GM23338 (cell line): ENCODE measurements at regions not wholly inside any gene's neighbourhood (a gene's known extent, or its start where the extent isn't known, plus 50 kb on each side); places are given as distances from the start of the nearest gene placed in this dataset.

Experiments used
- ATAC-seq: fragments of 200-7000 bp; cut with Tn5 transposase; 3 replicates; pipeline ENCODE4 v1.9.1; 2020
- DNase-seq: peaks from one replicate; pipeline ENCODE4 v3.0.0-alpha.2; 2015; ENCODE audit warnings: low spot score
- H2AFZ ChIP-seq: fragments of 200-600 bp; sonication (generic); 2 replicates; pipeline ENCODE4 v1.8.0; 2016; ENCODE audit warnings: antibody characterized with exemption, mild to moderate bottlenecking, moderate library complexity
- H3F3A ChIP-seq: fragments of 200-600 bp; sonication (generic); replicated peaks from 2 replicates; pipeline ENCODE4 v1.8.0; 2017; ENCODE audit warnings: antibody characterized with exemption, mixed run types, low read depth
- H3K27ac ChIP-seq: fragments of 200-600 bp; sonication (generic); 2 replicates; pipeline ENCODE4 v1.6.1; 2016; ENCODE audit warnings: low read depth
- H3K27me3 ChIP-seq: fragments of 200-600 bp; sonication (generic); 2 replicates; pipeline ENCODE4 v1.8.0; 2016; ENCODE audit warnings: mild to moderate bottlenecking, mixed run types, moderate library complexity; ENCODE audit not compliant: insufficient read depth
- H3K36me3 ChIP-seq: fragments of 200-600 bp; sonication (generic); 2 replicates; pipeline ENCODE4 v1.8.0; 2016; ENCODE audit warnings: mild to moderate bottlenecking; ENCODE audit not compliant: insufficient read depth
- H3K4me1 ChIP-seq: fragments of 200-600 bp; sonication (generic); 2 replicates; pipeline ENCODE4 v1.8.0; 2016; ENCODE audit warnings: mild to moderate bottlenecking, moderate library complexity; ENCODE audit not compliant: insufficient read depth
- H3K4me2 ChIP-seq: fragments of 200-600 bp; sonication (generic); 2 replicates; pipeline ENCODE4 v1.7.1; 2017; ENCODE audit warnings: mixed run types
- H3K4me3 ChIP-seq: fragments of 200-600 bp; sonication (generic); 2 replicates; pipeline ENCODE4 v1.6.1; 2016; ENCODE audit warnings: mixed run types
- H3K79me2 ChIP-seq: fragments of 200-600 bp; sonication (generic); replicated peaks from 2 replicates; pipeline ENCODE4 v1.8.0; 2017; ENCODE audit warnings: mild to moderate bottlenecking; ENCODE audit not compliant: insufficient read depth
- H3K9me2 ChIP-seq: fragments of 200-600 bp; sonication (generic); 2 replicates; pipeline ENCODE4 v1.8.0; 2017; ENCODE audit not compliant: insufficient read depth
- H4K20me1 ChIP-seq: fragments of 200-600 bp; sonication (generic); replicated peaks from 2 replicates; pipeline ENCODE4 v1.8.0; 2017; ENCODE audit warnings: mild to moderate bottlenecking; ENCODE audit not compliant: insufficient read depth
- H3K27ac Mint-ChIP-seq: 2 replicates; pipeline ENCODE4 v1.8.0; 2020; ENCODE audit warnings: inconsistent platforms, mild to moderate bottlenecking, moderate library complexity, mixed read lengths
- H3K27me3 Mint-ChIP-seq: 3 replicates; pipeline ENCODE4 v1.8.0; 2022; ENCODE audit warnings: low read depth, mild to moderate bottlenecking, moderate library complexity, mixed read lengths, inconsistent platforms; ENCODE audit not compliant: insufficient read depth, poor library complexity
- H3K36me3 Mint-ChIP-seq: 3 replicates; pipeline ENCODE4 v1.8.0; 2021; ENCODE audit warnings: low read depth, mild to moderate bottlenecking, inconsistent platforms, moderate library complexity, mixed read lengths
- H3K4me1 Mint-ChIP-seq: 3 replicates; pipeline ENCODE4 v1.8.0; 2020; ENCODE audit warnings: mild to moderate bottlenecking, inconsistent platforms, mixed read lengths
- H3K4me3 Mint-ChIP-seq: 3 replicates; pipeline ENCODE4 v1.8.0; 2021; ENCODE audit warnings: moderate library complexity, mild to moderate bottlenecking, inconsistent platforms, mixed read lengths
- H3K9me3 Mint-ChIP-seq: 3 replicates; pipeline ENCODE4 v1.8.0; 2020; ENCODE audit warnings: moderate library complexity, mild to moderate bottlenecking, inconsistent platforms, mixed read lengths
- CREB1 ChIP-seq: fragments of 250-450 bp; sonication (Bioruptor Pico); IDR thresholded peaks from 2 replicates; pipeline ENCODE4 v1.5.0; 2020; ENCODE audit warnings: low read depth, mild to moderate bottlenecking, moderate library complexity
- EZH2phosphoT487 ChIP-seq: fragments of 200-600 bp; sonication (generic); IDR thresholded peaks from one replicate; pipeline ENCODE4 v1.8.1; 2018; ENCODE audit warnings: antibody characterized with exemption; ENCODE audit not compliant: unreplicated experiment
- JUNB ChIP-seq: IDR thresholded peaks from one replicate; pipeline ENCODE4 v1.6.1; 2016; ENCODE audit warnings: antibody characterized with exemption; ENCODE audit not compliant: unreplicated experiment
- NANOG ChIP-seq: IDR thresholded peaks from 2 replicates; pipeline ENCODE4 v1.6.1; 2016; ENCODE audit warnings: antibody characterized with exemption, borderline replicate concordance
- POLR2AphosphoS5 ChIP-seq: IDR thresholded peaks from 2 replicates; pipeline ENCODE4 v1.6.1; 2016; ENCODE audit warnings: antibody characterized with exemption, low read depth
- REST ChIP-seq: IDR thresholded peaks from one replicate; pipeline ENCODE4 v1.6.1; 2018; ENCODE audit warnings: antibody characterized with exemption; ENCODE audit not compliant: unreplicated experiment
- STAT1 ChIP-seq: IDR thresholded peaks from one replicate; pipeline ENCODE4 v1.6.1; 2016; ENCODE audit warnings: antibody characterized with exemption; ENCODE audit not compliant: unreplicated experiment
- ZNF114 ChIP-seq: fragments of 250-450 bp; sonication (Bioruptor Pico); IDR thresholded peaks from 2 replicates; pipeline ENCODE4 v1.5.0; 2020; ENCODE audit warnings: mild to moderate bottlenecking, moderate library complexity
- ZNF331 ChIP-seq: fragments of 250-450 bp; sonication (Bioruptor Pico); IDR thresholded peaks from 2 replicates; pipeline ENCODE4 v1.5.0; 2020; ENCODE audit warnings: low read depth, mild to moderate bottlenecking, moderate library complexity
- ZNF462 ChIP-seq: fragments of 250-450 bp; sonication (Bioruptor Pico); IDR thresholded peaks from 2 replicates; pipeline ENCODE4 v1.5.0; 2020; ENCODE audit warnings: mild to moderate bottlenecking, moderate library complexity
- TF ChIP-seq, protein P1 (sequence below): IDR thresholded peaks from 2 replicates; pipeline ENCODE4 v1.6.1; 2016; ENCODE audit warnings: antibody characterized with exemption

DNA sequence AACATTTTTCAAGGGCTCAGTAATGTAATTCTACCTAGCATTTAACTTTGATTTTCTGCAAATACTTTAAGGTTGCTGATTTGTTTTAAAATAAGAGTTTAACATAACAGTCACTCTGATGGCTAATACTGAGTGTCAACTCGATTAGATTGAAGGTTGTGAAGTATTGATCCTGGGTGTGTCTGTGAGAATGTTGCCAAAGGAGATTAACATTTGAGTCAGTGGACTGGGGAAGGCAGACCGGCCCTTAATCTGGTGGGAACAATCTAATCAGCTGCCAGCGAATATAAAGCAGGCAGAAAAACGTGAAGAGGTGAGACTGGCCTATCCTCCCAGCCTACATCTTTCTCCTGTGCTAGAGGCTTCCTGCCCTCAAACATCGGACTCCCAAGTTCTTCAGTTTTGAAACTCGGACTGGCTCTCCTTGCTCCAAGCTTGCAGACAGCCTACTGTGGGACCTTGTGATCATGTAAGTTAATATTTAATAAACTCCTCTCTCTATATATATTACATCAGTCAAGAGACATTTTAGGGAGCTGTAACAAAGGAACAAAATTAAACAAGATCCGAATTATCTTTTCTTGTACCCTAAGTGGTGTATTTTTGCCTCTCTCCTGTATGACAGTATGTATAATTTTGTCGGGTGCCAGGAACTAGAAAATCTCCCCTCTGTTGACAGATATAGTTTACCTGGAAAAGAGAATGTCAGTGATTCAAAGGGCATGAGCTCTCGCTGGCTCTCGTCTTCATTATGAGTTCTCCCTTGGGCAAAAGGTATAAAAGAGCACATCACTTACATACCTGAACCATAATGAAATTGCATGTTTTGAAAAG is 576.1 kb downstream of the LRRC70 start:
- no peak overlapping the region for H2AFZ ChIP-seq
- Mint-ChIP-seq H3K4me3 (no peak overlapping the region), H3K36me3 (no peaks in the 10 kb centered on the region), H3K9me3 (peaks cover 3% of the 10 kb centered on the region; the same call in 1 of the 3 replicates), H3K4me1 (no peaks in the 10 kb centered on the region; the same call in 2 of the 3 replicates), H3K27ac (no peak overlapping the region), H3K27me3 (no peaks in the 10 kb centered on the region)
- H3K27me3 ChIP-seq = no peaks in the 10 kb centered on the region
- no peak overlapping the region for H3K4me2 ChIP-seq
- no peak overlapping the region for H3K27ac ChIP-seq
- H3F3A ChIP-seq = no peaks in the 10 kb centered on the region
- H3K79me2 ChIP-seq = no peaks in the 10 kb centered on the region
- no peak overlapping the region for H3K4me3 ChIP-seq
- no peaks in the 10 kb centered on the region for H4K20me1 ChIP-seq
- H3K9me2 ChIP-seq = peaks cover 9% of the 10 kb centered on the region
- no peaks in the 10 kb centered on the region for H3K36me3 ChIP-seq
- TF ChIP-seq NANOG = no peak
- no peak for TF ChIP-seq CREB1 (CRISPR knock-in tag)
- no peak for TF ChIP-seq REST
- no peak for TF ChIP-seq POLR2AphosphoS5
- ATAC-seq = no peak
- DNase-seq = no peak
- no peaks in the 10 kb centered on the region for H3K4me1 ChIP-seq

DNA sequence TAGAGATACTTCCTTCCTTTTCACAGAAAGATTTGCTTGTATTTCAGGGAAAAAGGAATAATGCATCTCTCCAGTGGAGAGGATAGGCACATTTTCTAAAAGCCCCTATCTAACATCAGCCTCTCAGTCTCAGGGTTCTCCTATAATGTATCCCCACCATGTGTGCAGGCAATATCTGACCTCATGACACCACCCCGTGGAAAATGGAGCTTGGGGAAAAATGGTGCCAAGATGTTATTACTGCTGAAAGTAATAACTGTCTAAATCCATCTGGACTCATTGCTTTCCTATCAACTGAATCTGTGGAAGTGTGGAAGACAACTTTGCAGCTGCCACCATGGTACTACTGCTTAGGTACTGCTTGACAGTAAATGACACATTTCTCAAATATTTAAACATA is 574.3 kb downstream of the LRRC70 start:
- H4K20me1 ChIP-seq = no peaks in the 10 kb centered on the region
- H2AFZ ChIP-seq = no peak overlapping the region
- ATAC-seq (no peak), DNase-seq (no peak)
- H3K79me2 ChIP-seq = no peaks in the 10 kb centered on the region
- Mint-ChIP-seq H3K4me3 (no peak overlapping the region), H3K36me3 (no peaks in the 10 kb centered on the region), H3K27ac (no peak overlapping the region), H3K9me3 (no peaks in the 10 kb centered on the region), H3K27me3 (no peaks in the 10 kb centered on the region), H3K4me1 (no peaks in the 10 kb centered on the region; the same call in 2 of the 3 replicates)
- H3K4me3 ChIP-seq = no peak overlapping the region
- no peaks in the 10 kb centered on the region for H3K27me3 ChIP-seq
- H3K4me2 ChIP-seq = no peak overlapping the region
- H3K4me1 ChIP-seq = no peaks in the 10 kb centered on the region
- peaks cover 14% of the 10 kb centered on the region; the same call in 1 of the 2 replicates for H3K9me2 ChIP-seq
- no peaks in the 10 kb centered on the region for H3F3A ChIP-seq
- no peak overlapping the region for H3K27ac ChIP-seq
- H3K36me3 ChIP-seq = no peaks in the 10 kb centered on the region
- TF ChIP-seq ZNF114 (CRISPR knock-in tag) = no peak
- no peak for TF ChIP-seq POLR2AphosphoS5
- TF ChIP-seq STAT1 = no peak
- no peak for TF ChIP-seq EZH2phosphoT487
- TF ChIP-seq, protein P1, sequence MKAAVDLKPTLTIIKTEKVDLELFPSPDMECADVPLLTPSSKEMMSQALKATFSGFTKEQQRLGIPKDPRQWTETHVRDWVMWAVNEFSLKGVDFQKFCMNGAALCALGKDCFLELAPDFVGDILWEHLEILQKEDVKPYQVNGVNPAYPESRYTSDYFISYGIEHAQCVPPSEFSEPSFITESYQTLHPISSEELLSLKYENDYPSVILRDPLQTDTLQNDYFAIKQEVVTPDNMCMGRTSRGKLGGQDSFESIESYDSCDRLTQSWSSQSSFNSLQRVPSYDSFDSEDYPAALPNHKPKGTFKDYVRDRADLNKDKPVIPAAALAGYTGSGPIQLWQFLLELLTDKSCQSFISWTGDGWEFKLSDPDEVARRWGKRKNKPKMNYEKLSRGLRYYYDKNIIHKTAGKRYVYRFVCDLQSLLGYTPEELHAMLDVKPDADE = no peak
- TF ChIP-seq JUNB = no peak
- TF ChIP-seq ZNF462 (CRISPR knock-in tag) = no peak
- TF ChIP-seq ZNF331 (CRISPR knock-in tag) = no peak
